GM12891 (cell line): ENCODE measurements at regions not wholly inside any gene's neighbourhood (a gene's known extent, or its start where the extent isn't known, plus 50 kb on each side); places are given as distances from the start of the nearest gene placed in this dataset.

Source experiments
- POLR2A ChIP-seq: IDR thresholded peaks from 2 replicates; pipeline ENCODE4 v1.6.1; 2011; ENCODE audit warnings: low read depth, low read length, control low read depth
- POLR2AphosphoS5 ChIP-seq: IDR thresholded peaks from 2 replicates; pipeline ENCODE4 v1.6.1; 2011; ENCODE audit warnings: low read depth, low read length, control low read depth
- TAF1 ChIP-seq: IDR thresholded peaks from 2 replicates; pipeline ENCODE4 v1.6.1; 2011; ENCODE audit warnings: low read depth, low read length, control low read depth

DNA sequence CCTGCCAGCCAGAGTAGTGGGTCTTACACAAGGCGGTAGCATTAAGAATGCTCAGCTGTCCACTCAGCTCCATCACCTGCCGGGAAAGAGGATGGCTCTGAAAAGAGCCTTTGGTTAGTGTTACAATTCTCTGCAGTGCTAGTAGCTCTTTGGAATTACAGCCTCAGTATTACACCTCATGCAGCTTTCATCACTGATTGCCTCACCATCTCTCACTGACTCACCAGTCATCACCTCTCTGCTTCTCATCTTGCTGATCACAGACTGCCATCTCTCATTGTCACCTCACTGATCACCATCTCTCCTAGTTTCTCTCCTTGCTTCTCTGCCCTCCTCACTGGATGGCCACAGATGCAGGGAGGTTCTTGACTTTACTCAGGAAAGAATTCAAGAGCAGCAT is 573.5 kb upstream of the SETBP1 start:
- TF ChIP-seq TAF1 (no peak), POLR2A (no peak), POLR2AphosphoS5 (no peak)
